CD4-positive, alpha-beta memory T cell (primary cell): ENCODE measurements at regions not wholly inside any gene's neighbourhood (a gene's known extent, or its start where the extent isn't known, plus 50 kb on each side); places are given as distances from the start of the nearest gene placed in this dataset.

ENCODE experiments used
- CTCF ChIA-PET: fragments of 350-600 bp; sonication (Branson Sonifier 250); formaldehyde crosslinking; loops from one replicate; lab custom pipeline; 2021; ENCODE audit warnings: inconsistent platforms; ENCODE audit not compliant: partially characterized antibody; lab: Charles Lee
- POLR2A ChIA-PET: fragments of 350-600 bp; sonication (Branson Sonifier 250); formaldehyde crosslinking; loops from one replicate; lab custom pipeline; 2021; ENCODE audit not compliant: partially characterized antibody; lab: Charles Lee
- DNase-seq, 5 donors: peaks; one replicate each; pipeline versions ENCODE4 v3.0.0 to v3.0.0-alpha.2; 2020 to 2022; ENCODE audit warnings: mixed read lengths in 1 of 5
- H3K27ac ChIP-seq: one replicate; pipeline ENCODE4 v1.7.0; 2013; ENCODE audit warnings: low read depth, low read length
- H3K27me3 ChIP-seq: 2 replicates; pipeline ENCODE4 v1.7.0; 2013; ENCODE audit warnings: mild to moderate bottlenecking, low read length, moderate library complexity; ENCODE audit not compliant: insufficient read depth
- H3K36me3 ChIP-seq: 2 replicates; pipeline ENCODE4 v1.7.0; 2013; ENCODE audit warnings: mild to moderate bottlenecking, low read length, moderate library complexity; ENCODE audit not compliant: insufficient read depth
- H3K4me1 ChIP-seq: 2 replicates; pipeline ENCODE4 v1.7.0; 2013; ENCODE audit warnings: mild to moderate bottlenecking, low read length, moderate library complexity; ENCODE audit not compliant: insufficient read depth
- H3K4me3 ChIP-seq, 2 donors: one replicate each; pipeline ENCODE4 v1.7.0; 2013; ENCODE audit warnings: low read length in 2 of 2, mild to moderate bottlenecking in 1 of 2
- H3K9me3 ChIP-seq, 2 donors: one replicate each; pipeline ENCODE4 v1.7.0; 2013; ENCODE audit warnings: low read length in 2 of 2, control low read depth in 1 of 2; ENCODE audit not compliant: control insufficient read depth in 1 of 2
- H3K27ac Mint-ChIP-seq, 7 donors: one replicate each; pipeline ENCODE4 v1.8.0; 2020 to 2021; ENCODE audit warnings: mixed read lengths in 7 of 7, mild to moderate bottlenecking in 6 of 7, inconsistent platforms in 3 of 7, moderate library complexity in 3 of 7
- H3K27me3 Mint-ChIP-seq, 2 donors: one replicate each; pipeline ENCODE4 v1.8.0; 2020 to 2021; ENCODE audit warnings: mixed read lengths in 2 of 2
- H3K36me3 Mint-ChIP-seq, 2 donors: one replicate each; pipeline ENCODE4 v1.8.0; 2020 to 2021; ENCODE audit warnings: mixed read lengths in 2 of 2, inconsistent platforms in 1 of 2, mild to moderate bottlenecking in 1 of 2
- H3K4me1 Mint-ChIP-seq, 4 donors: one replicate each; pipeline ENCODE4 v1.8.0; 2020 to 2021; ENCODE audit warnings: mixed read lengths in 4 of 4, mild to moderate bottlenecking in 1 of 4
- H3K4me3 Mint-ChIP-seq, 8 donors: one replicate each; pipeline ENCODE4 v1.8.0; 2020 to 2021; ENCODE audit warnings: mixed read lengths in 8 of 8, mild to moderate bottlenecking in 7 of 8, moderate library complexity in 6 of 8, inconsistent platforms in 3 of 8
- H3K9me3 Mint-ChIP-seq, 8 donors: one replicate each; pipeline ENCODE4 v1.8.0; 2020 to 2021; ENCODE audit warnings: mixed read lengths in 8 of 8, mild to moderate bottlenecking in 5 of 8, inconsistent platforms in 3 of 8, moderate library complexity in 1 of 8
- intact Hi-C: fragments of 100-400 bp; cut with micrococcal nuclease; formaldehyde crosslinking; loops from one replicate; pipeline ENCODE4 v1.15.1; 2023

DNA sequence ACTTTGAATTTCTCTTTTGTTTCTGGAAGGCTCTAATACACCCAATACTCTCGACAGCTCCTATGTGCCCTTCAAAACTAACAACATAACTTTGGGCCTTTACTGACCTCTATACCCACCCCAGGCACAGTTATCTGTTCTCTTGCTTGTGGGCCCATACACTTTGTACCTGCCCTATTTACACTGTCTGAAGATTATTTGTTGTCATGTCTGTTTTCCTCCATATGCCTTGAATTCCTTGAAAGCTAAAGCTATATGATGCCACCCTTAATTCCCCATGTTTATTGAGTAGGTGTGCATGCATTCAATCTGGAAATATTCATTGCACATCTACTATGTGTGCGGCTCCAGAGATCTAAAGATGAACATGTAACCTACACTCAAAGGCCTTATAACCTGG, 267.6 kb downstream of the PLPP3 start:
- H3K27me3 ChIP-seq = no peaks in the 10 kb centered on the region
- Mint-ChIP-seq H3K27ac (no peak overlapping the region), H3K4me3 (no peak overlapping the region), H3K36me3 (no peaks in the 10 kb centered on the region), H3K9me3 (peaks cover 3 to 8% (median 5%) of the 10 kb centered on the region in 8 donors), H3K4me1 (no peaks in the 10 kb centered on the region), H3K27me3 (peaks cover 0 to 4% of the 10 kb centered on the region in 2 donors)
- DNase-seq = no peak
- H3K4me3 ChIP-seq = no peak overlapping the region
- CTCF ChIA-PET = no interaction called here
- no peaks in the 10 kb centered on the region for H3K4me1 ChIP-seq
- POLR2A ChIA-PET = no interaction called here
- no peaks in the 10 kb centered on the region for H3K9me3 ChIP-seq
- intact Hi-C loops = no loop called here
- H3K27ac ChIP-seq = no peak overlapping the region
- H3K36me3 ChIP-seq = no peaks in the 10 kb centered on the region

DNA sequence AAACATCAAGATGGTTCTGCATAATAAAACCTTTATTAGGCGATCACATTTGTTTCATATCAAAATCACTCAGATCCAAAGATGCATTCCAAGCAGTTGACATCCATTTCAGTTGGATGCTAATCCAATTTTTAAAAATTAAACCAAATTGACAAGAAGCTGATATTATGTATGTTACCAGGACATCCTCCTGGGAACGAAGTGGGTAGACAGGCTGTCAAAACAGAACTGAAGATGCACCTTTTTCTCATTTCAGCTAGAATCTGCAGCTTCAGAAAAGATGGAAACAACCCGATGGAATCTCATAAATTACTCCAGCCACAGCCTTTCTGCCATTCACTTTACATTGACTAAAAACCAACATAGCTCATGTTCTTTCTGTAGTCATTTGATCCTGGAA, 268.4 kb downstream of the PLPP3 start:
- Histone ChIP-seq H3K27ac (no peak overlapping the region), H3K27me3 (no peaks in the 10 kb centered on the region), H3K9me3 (no peaks in the 10 kb centered on the region), H3K4me3 (no peak overlapping the region), H3K4me1 (no peaks in the 10 kb centered on the region), H3K36me3 (no peaks in the 10 kb centered on the region)
- no peak for DNase-seq
- Mint-ChIP-seq H3K36me3 (no peaks in the 10 kb centered on the region), H3K9me3 (peaks cover 3 to 8% (median 6%) of the 10 kb centered on the region in 8 donors), H3K4me3 (no peak overlapping the region), H3K27ac (no peak overlapping the region), H3K27me3 (peaks cover 0 to 4% of the 10 kb centered on the region in 2 donors), H3K4me1 (no peaks in the 10 kb centered on the region)
- ChIA-PET CTCF (no interaction called here), POLR2A (no interaction called here)
- intact Hi-C loops = no loop called here

DNA sequence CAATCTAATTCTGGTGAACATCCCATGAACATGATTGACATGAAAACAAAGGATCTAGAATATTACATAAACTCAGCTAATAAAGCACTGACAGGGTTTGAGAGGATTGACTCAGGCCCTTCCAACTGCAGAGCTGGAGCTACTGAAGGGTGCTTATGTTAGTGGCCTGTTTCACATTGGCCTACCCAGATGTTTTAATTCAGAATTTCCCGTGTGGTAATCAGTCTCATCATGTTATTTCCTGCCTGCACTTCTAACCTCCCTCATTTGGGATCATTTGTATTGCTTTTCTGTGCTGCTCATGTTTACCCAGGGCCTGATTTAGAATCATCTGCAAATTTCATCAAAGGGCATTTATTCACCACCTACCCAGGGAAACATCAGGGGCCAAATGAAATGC, 270.3 kb downstream of the PLPP3 start:
- peaks cover 0 to 4% of the 10 kb centered on the region in 2 donors for H3K27me3 Mint-ChIP-seq
- Histone ChIP-seq H3K4me3 (no peak overlapping the region), H3K4me1 (no peaks in the 10 kb centered on the region), H3K27ac (no peak overlapping the region), H3K9me3 (no peaks in the 10 kb centered on the region), H3K27me3 (no peaks in the 10 kb centered on the region), H3K36me3 (no peaks in the 10 kb centered on the region)
- CTCF ChIA-PET = no interaction called here
- intact Hi-C loops = no loop called here
- H3K36me3 Mint-ChIP-seq = no peaks in the 10 kb centered on the region
- no peaks in the 10 kb centered on the region for H3K4me1 Mint-ChIP-seq
- no peak overlapping the region for H3K27ac Mint-ChIP-seq
- POLR2A ChIA-PET = no interaction called here
- DNase-seq = no peak
- peaks cover 3 to 8% (median 7%) of the 10 kb centered on the region in 8 donors for H3K9me3 Mint-ChIP-seq
- H3K4me3 Mint-ChIP-seq = no peak overlapping the region

DNA sequence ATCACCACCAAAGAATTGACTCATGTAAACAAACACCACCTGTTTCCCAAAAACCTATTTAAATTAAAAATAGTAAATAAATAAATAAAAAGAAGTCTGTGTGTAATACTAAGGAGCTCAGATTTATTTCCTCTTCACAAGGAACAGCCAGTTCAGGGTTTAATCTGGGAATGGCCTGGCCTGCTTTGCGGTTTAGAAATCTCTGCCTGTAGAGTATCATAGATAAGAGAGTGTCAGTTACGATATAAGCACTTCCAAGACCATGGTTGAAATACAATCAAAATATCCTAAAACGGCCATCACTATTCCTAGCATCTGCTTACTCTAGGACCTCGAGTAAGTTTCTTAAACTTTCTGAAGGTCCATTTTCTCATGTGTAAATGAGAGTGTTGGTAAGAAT, 274.4 kb downstream of the PLPP3 start:
- Mint-ChIP-seq H3K27me3 (no peaks in the 10 kb centered on the region), H3K4me1 (no peaks in the 10 kb centered on the region), H3K36me3 (no peaks in the 10 kb centered on the region), H3K9me3 (peaks cover 0 to 3% (median 2%) of the 10 kb centered on the region in 8 donors), H3K27ac (no peak overlapping the region), H3K4me3 (no peak overlapping the region)
- ChIA-PET CTCF (no interaction called here), POLR2A (no interaction called here)
- no peak for DNase-seq
- no peaks in the 10 kb centered on the region for H3K9me3 ChIP-seq
- H3K27ac ChIP-seq = no peak overlapping the region
- no peaks in the 10 kb centered on the region for H3K4me1 ChIP-seq
- H3K4me3 ChIP-seq = no peak overlapping the region
- intact Hi-C loops = no loop called here
- no peaks in the 10 kb centered on the region for H3K27me3 ChIP-seq
- H3K36me3 ChIP-seq = no peaks in the 10 kb centered on the region

DNA sequence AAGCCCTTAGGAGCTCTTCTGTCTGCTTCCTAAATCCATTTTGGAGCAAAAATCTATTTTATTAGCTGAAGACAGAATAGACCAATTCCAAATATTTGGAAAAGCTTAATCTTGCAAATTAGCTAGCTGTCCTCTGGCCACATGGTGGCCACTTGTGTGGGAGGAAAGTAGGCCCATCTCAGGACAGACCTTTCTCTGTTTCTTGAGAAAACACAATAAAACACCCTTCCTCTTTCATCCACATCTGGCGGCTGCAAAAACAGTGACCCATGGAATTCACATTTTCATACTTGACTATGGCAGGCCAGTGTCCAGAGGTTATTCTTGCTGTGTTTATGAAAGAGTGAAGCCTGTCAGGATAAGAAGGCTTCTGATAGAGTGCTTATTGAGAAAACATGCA, 275.6 kb downstream of the PLPP3 start:
- CTCF ChIA-PET = no interaction called here
- H3K27me3 ChIP-seq = no peaks in the 10 kb centered on the region
- no peak overlapping the region for H3K4me3 Mint-ChIP-seq
- H3K27me3 Mint-ChIP-seq = no peaks in the 10 kb centered on the region
- no peak overlapping the region for H3K27ac Mint-ChIP-seq
- POLR2A ChIA-PET = no interaction called here
- intact Hi-C loops = no loop called here
- H3K36me3 Mint-ChIP-seq = no peaks in the 10 kb centered on the region
- H3K4me1 Mint-ChIP-seq = no peaks in the 10 kb centered on the region
- H3K27ac ChIP-seq = no peak overlapping the region
- H3K4me1 ChIP-seq = no peaks in the 10 kb centered on the region
- H3K4me3 ChIP-seq = no peak overlapping the region
- DNase-seq = no peak
- no peaks in the 10 kb centered on the region for H3K36me3 ChIP-seq
- H3K9me3 ChIP-seq = no peaks in the 10 kb centered on the region
- peaks cover 0 to 3% (median 1%) of the 10 kb centered on the region in 8 donors for H3K9me3 Mint-ChIP-seq

DNA sequence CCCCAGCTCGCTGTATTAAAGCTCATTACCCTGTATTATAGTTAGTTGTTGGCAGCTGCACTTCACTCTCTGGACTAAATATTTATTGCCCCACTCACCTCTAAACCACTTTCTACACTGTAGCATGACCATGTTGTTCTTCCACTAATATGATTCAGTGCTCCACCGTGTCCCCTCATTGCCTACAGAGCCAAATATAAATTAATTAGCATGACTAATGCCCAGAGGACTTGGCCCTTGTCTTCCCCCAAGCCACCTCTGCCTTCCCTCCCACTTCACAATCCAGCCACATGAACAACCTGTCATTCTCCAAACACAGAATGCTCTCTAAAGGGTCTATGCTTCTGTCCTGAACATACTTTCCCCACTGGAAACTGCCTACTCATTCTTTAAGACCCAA, 276.5 kb downstream of the PLPP3 start:
- no peak for DNase-seq
- Histone ChIP-seq H3K4me1 (no peaks in the 10 kb centered on the region), H3K9me3 (no peaks in the 10 kb centered on the region), H3K4me3 (no peak overlapping the region), H3K27ac (no peak overlapping the region), H3K27me3 (no peaks in the 10 kb centered on the region), H3K36me3 (no peaks in the 10 kb centered on the region)
- ChIA-PET CTCF (no interaction called here), POLR2A (no interaction called here)
- Mint-ChIP-seq H3K4me3 (no peak overlapping the region), H3K4me1 (no peaks in the 10 kb centered on the region), H3K36me3 (no peaks in the 10 kb centered on the region), H3K27ac (no peak overlapping the region), H3K9me3 (peaks cover 0 to 3% (median 1%) of the 10 kb centered on the region in 8 donors), H3K27me3 (no peaks in the 10 kb centered on the region)
- intact Hi-C loops = no loop called here

DNA sequence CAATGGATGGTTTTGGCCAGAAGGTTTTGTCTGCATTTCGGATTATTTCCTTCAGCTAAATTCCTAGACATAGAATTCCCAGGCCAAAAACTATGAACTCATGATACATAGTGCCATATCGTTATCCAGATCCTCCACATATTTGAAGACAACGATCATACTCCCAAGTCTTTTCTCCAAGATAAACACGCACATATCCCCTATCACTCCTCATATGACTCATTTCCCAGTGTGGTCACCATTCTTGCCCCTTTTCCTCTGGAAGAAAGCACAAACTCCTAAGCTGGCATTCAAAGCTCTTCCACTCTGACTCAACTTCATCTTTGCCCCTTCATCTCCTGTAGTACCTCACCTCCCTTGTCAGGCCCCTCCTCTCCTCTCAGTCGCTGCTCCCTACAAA, 277.6 kb downstream of the PLPP3 start:
- POLR2A ChIA-PET = no interaction called here
- no peak overlapping the region for H3K4me3 Mint-ChIP-seq

DNA sequence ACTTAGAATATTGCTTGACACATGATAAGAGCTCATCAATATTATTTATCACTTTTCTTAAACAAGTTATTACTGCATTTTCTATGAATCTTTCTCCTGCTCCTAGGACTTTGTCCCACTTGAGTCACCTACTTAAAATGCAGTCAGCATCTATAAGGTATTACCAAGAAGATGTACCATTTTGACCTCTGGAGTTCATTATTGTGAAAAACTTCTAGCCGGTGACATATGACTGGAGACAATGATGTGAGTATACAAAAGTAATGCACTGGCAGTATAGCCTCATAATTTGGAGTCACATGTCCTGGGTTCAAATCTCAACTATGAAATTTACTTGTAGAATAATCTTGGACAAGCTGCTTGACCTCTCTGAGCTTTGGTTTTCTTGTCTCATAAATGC, 278.5 kb downstream of the PLPP3 start:
- POLR2A ChIA-PET = no interaction called here
- Mint-ChIP-seq H3K27ac (no peak overlapping the region), H3K9me3 (peaks cover 0 to 3% (median 0%) of the 10 kb centered on the region in 8 donors), H3K4me1 (no peaks in the 10 kb centered on the region), H3K4me3 (no peak overlapping the region), H3K36me3 (no peaks in the 10 kb centered on the region), H3K27me3 (no peaks in the 10 kb centered on the region)
- no peak overlapping the region for H3K4me3 ChIP-seq
- no peaks in the 10 kb centered on the region for H3K36me3 ChIP-seq
- intact Hi-C loops = no loop called here
- no peak overlapping the region for H3K27ac ChIP-seq
- H3K27me3 ChIP-seq = no peaks in the 10 kb centered on the region
- no peak for DNase-seq
- no peaks in the 10 kb centered on the region for H3K9me3 ChIP-seq
- CTCF ChIA-PET = no interaction called here
- H3K4me1 ChIP-seq = no peaks in the 10 kb centered on the region

More for the DNA sequence above, 277.6 kb downstream of the PLPP3 start:
- Mint-ChIP-seq H3K27me3 (no peaks in the 10 kb centered on the region), H3K36me3 (no peaks in the 10 kb centered on the region), H3K9me3 (peaks cover 0 to 3% (median 0%) of the 10 kb centered on the region in 8 donors), H3K4me1 (no peaks in the 10 kb centered on the region), H3K27ac (no peak overlapping the region)
- H3K27ac ChIP-seq = no peak overlapping the region
- H3K27me3 ChIP-seq = no peaks in the 10 kb centered on the region
- no peaks in the 10 kb centered on the region for H3K36me3 ChIP-seq
- CTCF ChIA-PET = no interaction called here
- no peak overlapping the region for H3K4me3 ChIP-seq
- no peak for DNase-seq
- intact Hi-C loops = no loop called here
- no peaks in the 10 kb centered on the region for H3K4me1 ChIP-seq
- H3K9me3 ChIP-seq = no peaks in the 10 kb centered on the region
